BLaER1 treated with 17β-estradiol and CSF1 and Interleukin-3, amounts not matched to agents 10 nM and 100 nM (cell line): ENCODE measurements at regions not wholly inside any gene's neighbourhood (a gene's known extent, or its start where the extent isn't known, plus 50 kb on each side); places are given as distances from the start of the nearest gene placed in this dataset.

Source experiments
- H3K27ac ChIP-seq, 11 experiments: shearing (Covaris generic); formaldehyde crosslinking; 2 replicates each; pipeline ENCODE4 v1.8.1; 2022
- H3K27me3 ChIP-seq, 11 experiments: shearing (Covaris generic); formaldehyde crosslinking; 2 replicates each; pipeline ENCODE4 v1.8.1; 2022
- H3K36me3 ChIP-seq, 11 experiments: shearing (Covaris generic); formaldehyde crosslinking; 2 replicates each; pipeline ENCODE4 v1.8.1; 2022
- H3K4me1 ChIP-seq, 10 experiments: shearing (Covaris generic); formaldehyde crosslinking; 2 replicates each; pipeline ENCODE4 v1.8.1; 2022
- H3K4me2 ChIP-seq, 11 experiments: shearing (Covaris generic); formaldehyde crosslinking; 2 replicates each; pipeline ENCODE4 v1.8.1; 2022
- H3K4me3 ChIP-seq, 10 experiments: shearing (Covaris generic); formaldehyde crosslinking; 2 replicates each; pipeline ENCODE4 v1.8.1; 2022
- H3K9ac ChIP-seq, 11 experiments: shearing (Covaris generic); formaldehyde crosslinking; 2 replicates each; pipeline ENCODE4 v1.8.1; 2022
- H3K9me3 ChIP-seq, 11 experiments: shearing (Covaris generic); formaldehyde crosslinking; replicated peaks in 1 of 11; 2 replicates each; pipeline ENCODE4 v1.8.1; 2022
- H4K20me1 ChIP-seq, 11 experiments: shearing (Covaris generic); formaldehyde crosslinking; 2 replicates each; pipeline ENCODE4 v1.8.1; 2022
- Cebpa-rat ChIP-seq, 11 experiments: shearing (Covaris generic); IDR thresholded peaks; 2 replicates each; pipeline ENCODE4 v1.8.1; 2022

DNA sequence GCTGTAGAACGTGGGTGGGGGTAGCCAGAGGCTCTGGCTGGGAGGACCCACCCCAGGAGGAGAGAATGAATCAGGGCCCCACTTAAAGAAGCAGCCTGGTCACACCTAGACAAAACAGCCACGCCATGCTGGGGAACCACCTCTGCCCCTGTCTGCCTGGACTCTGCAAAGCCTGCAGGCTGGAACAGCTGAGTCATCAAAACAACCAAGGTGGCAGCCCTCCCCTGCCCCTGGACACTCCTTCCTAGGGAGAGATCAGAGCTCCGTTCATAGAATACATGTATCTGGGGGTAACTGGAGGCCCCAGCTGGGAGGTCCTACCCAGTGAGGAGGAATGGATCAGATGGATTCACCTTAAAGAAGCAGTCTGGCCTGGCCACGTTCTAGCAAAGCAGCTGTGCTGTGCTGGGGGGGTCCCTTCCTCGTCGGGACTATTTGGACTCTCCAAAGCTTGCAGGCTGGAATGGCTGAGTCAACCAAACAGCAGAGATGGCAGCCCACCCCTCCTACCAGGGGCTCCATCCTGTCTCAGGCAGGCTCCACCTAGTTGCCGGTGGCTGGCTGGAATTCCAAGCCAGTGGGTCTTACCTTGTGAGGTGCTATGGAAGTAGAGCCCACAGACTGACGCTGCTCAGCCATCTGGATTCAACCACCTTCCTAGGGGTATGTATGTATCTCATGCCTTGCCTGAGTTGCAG lies 50.5 kb upstream of the NT5C1B start:
- Histone ChIP-seq H3K9ac (no peak overlapping the region), H3K4me1 (no peaks in the 10 kb centered on the region), H3K4me2 (no peak overlapping the region), H3K4me3 (no peak overlapping the region), H3K36me3 (no peaks in the 10 kb centered on the region), H3K27me3 (no peaks in the 10 kb centered on the region), H3K9me3 (peaks cover 9 to 25% (median 20%) of the 10 kb centered on the region in 11 experiments; a peak in 19 of 22 replicates), H3K27ac (no peak overlapping the region), H4K20me1 (no peaks in the 10 kb centered on the region)
- TF ChIP-seq Cebpa-rat (IDR thresholded peaks at IDR 0.05): no peak
